ENCODE measurements at regions not wholly inside any gene's neighbourhood (a gene's known extent, or its start where the extent isn't known, plus 50 kb on each side); places are given as distances from the start of the nearest gene placed in this dataset.

DNA sequence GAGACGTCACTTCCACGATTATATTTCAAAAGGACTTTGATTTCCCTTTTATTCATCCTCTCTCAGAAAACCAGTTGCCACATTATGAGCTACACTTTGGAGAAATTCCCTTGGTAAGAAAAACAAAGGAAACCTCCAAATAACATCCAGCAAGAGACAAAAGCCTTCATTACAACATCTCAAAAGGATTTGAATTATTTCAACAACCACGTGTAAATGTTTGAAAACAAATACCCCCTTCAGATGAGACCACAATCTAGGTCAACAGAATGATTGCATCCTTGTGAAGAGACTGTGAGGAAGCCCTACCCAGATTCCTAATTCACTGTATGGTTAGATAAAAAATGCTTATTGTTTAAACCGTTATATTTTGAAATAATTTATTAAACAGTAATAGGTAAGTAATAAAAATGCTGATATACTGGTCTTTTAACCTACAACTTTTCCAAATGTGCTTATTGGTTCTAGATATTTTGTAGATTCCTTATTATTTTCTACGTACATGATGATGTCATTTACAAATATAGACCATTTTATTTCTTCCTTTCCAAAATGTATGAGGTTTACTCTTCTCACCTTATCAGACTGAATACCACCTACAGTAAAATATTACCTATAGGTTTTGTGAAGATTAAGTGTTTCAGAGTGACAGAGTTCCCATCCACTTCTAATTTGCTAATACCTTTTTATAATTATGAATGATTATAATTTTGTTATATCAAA is 922.7 kb upstream of the CHAC2 start:
- DNase-seq (ENCODE audit: low spot score): no peak

DNA sequence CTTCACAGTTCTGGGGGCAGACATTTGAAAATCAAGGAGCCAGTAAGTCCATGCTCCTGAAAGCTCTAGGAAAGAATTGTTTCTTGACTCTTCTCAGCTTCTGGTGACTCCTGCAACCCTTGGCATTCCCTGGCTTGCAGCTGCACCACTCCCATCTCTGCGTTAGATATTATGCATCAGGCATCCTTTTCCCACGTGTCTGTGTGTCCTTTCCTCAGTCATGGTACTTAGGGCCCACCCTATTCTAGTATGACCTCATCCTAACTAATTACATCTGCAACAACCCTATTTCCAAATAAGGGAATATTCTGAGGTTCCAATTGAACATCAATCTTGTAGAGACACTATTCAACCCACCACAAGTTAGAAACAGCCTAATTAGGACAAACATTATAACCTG is 931.7 kb upstream of the CHAC2 start:
- no peak for DNase-seq (ENCODE audit: low spot score)

DNA sequence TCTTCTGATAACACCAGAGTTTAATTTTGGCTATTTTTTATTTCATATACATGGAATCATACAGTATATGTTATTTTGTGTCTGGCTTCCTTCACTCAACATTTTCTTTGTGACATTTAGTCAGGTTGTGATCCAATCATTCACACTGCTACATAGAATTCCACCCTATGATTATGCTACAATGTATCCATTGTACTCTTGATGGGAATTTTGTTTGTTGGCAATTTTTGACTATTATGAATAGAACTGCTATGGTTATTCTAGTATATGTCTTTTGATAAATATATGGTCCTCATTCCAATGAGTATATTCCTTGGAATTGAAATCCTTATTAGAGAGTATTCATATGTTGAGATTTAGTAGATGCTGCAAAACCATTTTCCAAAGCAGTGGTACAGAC is 936.4 kb upstream of the CHAC2 start:
- DNase-seq (ENCODE audit: low spot score): no peak

DNA sequence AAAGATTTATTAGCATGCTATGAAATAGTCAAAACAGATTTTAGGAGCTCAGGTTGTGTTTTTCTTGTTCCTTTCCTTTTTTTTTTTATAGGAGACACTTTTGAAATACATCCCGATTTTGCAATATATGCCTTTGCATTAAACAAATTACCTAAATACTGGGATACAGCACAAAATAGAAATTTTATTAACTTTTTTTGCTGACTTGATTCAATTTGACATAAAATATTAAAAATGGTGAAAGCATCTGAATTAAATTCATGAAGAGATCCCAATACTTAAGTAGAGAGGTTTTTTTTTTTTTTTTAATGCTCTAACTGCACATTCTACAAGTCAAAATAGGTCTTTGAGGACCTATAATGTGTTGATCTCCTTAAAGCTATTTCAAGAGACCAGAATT is 939.5 kb upstream of the CHAC2 start:
- DNase-seq (ENCODE audit: low spot score): no peak

DNA sequence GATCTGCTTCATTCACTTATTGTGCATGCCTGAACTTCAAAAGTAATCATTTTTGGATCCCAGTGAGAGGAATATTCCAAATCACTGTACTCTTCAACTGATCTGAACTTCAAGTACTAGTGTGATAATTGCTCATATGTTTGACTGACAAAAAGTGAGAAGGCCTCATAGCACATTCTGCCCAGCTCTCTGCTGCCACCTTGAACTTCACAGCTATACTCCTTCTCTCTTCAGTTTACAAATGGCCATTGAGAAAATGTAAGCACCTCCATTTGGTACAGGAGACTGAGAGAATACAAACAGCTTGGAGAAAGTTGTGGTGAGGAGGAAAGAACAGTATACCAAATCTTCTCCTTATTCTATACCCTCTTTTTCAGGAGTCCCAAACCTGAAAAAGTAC is 946.0 kb upstream of the CHAC2 start:
- no peak for DNase-seq (ENCODE audit: low spot score)

DNA sequence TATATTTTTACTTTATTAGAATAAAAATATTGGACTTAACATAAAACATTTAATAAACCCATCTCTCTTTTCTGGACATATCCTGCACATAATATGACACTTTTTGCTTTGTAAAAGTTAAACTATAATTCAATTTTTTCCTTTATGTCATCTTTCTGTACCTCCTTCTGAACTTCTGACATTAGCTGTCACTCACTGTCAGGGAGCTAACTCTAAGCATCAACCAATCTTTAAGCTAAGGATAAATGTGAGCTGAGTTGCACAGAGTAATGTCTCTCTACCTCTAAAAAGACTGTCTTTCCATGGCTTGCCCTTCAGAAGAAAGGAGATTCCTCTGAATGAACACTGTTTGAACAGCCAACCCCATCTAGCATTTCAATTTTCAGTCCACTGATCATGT is 948.6 kb upstream of the CHAC2 start:
- DNase-seq (ENCODE audit: low spot score): no peak

DNA sequence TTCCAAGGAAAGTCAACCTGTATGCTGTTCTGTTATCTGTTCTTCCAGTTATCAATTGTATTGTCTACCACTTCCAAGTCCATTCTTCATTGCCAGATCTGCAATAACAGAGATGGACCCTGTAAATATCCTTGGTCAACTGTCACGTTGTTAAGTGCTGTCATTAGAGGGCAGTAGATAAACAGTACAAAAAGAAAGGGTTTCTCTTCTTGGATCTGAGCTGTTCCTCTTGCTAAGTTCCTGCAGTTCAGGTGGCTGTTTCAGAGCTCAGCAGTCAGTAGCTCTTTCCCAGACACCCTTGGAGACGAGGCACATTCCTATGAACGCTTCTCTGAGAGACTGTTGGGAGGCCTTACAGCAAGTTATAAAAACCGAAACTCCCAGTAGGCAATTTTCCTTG is 957.1 kb upstream of the CHAC2 start:
- DNase-seq (ENCODE audit: low spot score): no peak

DNA sequence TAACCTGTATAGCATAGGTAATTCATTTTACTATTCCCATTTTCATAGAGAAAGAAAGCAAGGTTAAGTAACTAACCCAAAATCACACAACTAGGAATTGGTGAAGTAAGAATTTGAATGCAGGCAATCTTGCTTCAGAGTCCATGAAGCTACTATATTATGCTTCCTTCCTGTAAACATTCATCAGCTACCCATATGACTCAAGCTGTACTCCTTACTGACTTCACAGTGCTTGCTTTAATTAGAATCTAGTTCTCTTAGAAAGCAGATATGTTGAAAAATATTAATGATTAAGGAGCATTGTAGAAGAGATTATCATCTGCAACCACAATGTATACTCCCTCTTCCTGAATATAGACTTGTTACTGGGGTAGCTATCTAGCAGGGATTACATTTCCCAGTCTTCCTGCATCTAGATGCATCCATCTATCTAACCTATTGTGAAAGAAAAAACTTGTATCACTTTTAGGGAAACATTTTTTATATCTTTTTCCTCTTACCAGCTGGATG is 961.6 kb upstream of the CHAC2 start:
- no peak for DNase-seq (ENCODE audit: low spot score)

DNA sequence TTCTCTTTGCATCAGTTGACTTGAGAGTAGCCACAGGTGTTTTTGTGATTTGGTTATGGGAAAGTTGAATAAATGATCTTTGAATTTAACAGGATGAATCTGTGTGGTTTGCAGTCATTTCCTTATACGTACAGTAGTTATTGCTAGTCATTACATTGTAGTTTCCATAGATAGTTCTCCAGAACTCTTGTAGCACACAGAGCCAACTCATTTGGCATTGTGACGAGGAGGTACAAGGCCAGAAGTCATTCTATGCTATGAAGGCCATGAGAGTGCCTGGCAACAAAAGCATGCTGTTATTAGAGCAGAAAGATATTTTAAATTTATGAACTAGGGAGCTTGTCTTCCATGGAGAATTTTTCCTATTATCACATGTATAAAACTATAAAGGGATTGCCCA is 973.0 kb upstream of the CHAC2 start:
- DNase-seq (ENCODE audit: low spot score): no peak

DNA sequence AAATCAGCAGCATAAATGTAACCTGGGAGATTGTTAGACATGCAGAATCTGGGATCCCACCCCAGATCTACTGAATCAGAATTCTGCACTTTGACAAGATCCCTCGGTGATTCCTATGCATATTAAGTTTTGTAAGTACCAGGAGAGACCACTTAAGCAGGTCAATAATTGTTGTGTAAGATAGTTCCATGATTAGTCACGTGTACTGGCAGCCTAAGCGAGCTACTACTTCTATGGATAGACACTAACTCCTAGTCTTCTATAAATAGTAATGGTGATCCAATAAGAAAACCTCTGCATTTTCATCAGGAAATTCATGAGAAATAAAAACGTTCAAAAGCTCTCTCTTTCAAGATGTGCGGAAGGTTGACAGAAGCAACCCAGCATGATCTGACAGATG is 988.2 kb upstream of the CHAC2 start:
- DNase-seq (ENCODE audit: low spot score): no peak

DNA sequence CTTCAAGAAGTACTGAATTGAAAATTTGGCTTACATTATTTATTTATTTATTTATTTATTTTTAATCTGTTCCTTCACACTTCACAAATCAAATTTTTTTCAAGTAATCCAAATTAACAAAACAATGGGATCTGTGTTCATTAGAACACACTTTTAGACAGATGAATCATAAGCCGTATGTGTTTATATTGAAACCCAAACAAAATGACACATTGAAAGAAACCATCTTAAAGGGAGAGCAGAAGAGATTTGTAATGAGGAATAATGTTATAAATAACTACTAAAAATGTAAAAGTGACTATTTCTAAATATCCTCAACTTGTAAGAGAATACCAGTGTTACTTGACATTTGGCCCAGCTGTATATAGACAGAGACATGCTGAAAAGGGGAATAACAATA is 991.0 kb upstream of the CHAC2 start:
- no peak for DNase-seq (ENCODE audit: low spot score)

DNA sequence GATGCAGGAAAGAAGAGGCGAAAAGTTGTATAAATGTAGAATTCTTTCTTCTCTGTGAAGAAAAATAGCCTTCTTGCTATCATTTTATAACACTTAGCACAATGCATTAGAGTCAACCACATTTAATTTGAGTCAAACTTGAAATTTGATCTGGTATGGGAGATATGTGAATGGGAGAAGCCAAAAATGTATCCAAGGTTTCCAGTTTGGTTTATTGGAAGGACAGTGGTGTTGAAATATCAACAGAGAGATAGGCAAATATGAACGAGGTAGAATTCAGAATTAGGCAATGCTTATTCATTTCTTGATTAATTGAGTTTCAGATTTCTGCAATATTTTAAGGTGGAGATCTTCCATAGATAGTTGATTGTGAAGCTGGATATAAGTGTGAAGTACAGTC is 991.9 kb upstream of the CHAC2 start:
- DNase-seq (ENCODE audit: low spot score): no peak

DNA sequence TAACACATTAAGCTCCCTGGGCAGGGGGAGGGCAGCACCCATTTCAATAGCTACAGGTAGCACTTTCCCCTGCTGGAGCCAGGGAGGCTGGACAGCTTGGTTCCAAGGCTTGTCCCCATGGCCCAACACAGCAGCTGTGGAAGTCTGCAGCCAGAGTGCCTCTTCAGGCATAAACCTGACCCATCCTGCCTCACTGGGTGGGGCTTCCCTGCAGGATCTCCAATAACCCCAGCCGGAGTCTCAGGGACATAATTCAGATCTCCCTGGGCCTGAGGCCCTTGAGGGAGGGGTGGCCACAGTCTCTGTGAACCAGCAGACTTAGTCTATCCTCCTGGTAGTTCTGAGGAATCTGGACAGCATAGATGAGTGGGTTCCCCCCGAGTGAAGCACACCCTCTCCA is 1001.9 kb upstream of the CHAC2 start:
- DNase-seq (ENCODE audit: low spot score): no peak

DNA sequence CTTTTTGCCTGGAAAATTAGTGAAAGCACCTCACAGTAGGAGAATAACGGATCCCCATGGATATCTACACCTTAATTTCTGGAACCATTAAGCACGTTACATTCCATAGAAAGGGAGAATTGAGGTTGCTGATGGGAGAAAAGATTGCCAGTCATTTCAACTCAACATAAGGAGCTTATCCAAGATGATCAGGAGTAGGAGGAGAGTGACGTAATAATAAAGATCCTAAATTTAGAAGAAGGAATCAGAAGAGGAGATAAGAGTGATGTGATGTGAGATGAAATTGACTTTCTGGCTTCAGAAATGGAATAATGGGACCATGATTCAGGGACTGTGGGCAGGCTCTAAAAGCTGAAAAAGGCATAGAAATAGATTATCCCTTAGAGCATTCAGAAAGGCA is 1017.8 kb upstream of the CHAC2 start:
- DNase-seq (ENCODE audit: low spot score): no peak

DNA sequence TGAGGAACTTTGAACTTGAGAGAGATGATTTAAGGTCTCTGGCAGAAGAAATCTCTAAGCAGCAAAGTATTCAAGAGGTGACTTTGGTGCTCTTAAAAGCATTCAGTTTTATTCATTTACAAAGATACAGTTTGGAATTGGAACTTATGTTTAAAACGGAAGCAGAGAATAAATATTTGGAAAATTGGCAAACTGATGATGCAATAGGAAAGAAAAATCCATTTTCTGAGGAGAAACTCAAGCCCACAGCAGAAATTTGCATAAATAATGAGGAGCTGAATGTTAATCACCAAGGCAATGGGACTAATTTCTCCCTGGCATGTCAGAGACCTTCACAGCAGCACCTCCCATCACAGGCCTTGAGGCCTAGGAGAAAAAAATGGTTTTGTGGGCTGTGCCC is 1022.5 kb upstream of the CHAC2 start:
- DNase-seq (ENCODE audit: low spot score): no peak

DNA sequence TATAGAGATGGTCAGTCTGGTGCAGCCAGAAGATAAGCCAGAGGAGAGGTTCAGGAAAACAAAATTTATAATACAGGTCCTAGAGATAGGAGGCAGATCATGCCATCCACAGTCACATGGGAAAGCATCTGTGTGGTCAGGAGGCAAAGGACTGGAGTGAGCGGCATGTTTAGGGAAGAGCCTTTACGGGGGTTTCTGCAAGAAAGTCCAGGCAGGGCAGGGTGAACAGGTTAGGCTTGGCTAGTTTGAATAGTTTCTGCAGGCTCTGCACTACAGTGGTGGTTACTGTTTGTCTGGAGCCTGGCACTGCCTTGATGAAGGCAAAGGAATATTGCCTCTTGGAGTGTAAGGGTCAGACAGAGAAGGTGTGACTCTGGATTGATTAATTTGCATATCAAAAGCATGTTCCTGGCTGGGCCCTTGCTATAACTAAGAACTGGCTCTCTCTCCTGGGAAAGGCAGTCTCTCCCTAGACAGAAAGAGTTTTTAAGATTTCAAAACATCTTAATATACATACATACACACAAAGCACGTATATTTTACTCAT is 1034.7 kb upstream of the CHAC2 start:
- no peak for DNase-seq (ENCODE audit: low spot score)

DNA sequence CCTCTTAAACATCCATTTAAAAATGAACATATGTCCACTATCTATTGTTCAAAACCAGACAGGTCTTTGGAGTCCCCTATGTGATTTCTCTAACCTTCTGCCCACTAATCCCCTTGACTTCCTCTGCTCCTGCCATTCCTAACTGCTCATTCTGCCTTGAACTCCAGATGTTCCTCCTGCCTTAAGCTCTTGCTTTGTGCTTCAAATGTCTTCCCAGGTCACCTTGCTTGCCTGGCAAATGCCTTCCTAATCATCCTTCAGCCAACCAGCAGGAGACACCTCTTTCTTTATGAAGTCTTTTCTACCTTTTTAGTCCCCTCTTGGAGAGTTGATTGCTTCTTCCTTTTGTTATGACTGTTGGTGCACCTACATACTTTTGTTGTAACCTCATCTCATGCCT is 1043.0 kb upstream of the CHAC2 start:
- DNase-seq (ENCODE audit: low spot score): no peak

DNA sequence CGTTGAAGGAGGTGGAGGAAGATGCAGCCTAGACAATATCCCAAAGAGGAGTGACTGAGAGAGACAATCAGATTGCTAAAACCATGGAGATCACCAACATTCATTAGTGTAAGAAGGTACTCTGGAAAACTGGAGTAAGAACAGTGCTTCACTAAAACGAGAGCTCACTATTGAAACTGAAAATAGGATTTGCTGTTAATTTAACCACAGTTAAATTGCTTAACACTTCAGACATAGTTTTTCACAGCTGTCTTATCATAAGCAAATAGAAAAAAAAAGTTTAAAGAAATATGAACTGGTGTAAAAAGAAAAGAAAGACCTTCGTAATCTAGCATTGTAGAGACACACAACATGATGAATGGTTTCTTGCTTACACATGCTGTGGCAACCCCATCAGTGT is 1049.8 kb upstream of the CHAC2 start:
- DNase-seq (ENCODE audit: low spot score): no peak

DNA sequence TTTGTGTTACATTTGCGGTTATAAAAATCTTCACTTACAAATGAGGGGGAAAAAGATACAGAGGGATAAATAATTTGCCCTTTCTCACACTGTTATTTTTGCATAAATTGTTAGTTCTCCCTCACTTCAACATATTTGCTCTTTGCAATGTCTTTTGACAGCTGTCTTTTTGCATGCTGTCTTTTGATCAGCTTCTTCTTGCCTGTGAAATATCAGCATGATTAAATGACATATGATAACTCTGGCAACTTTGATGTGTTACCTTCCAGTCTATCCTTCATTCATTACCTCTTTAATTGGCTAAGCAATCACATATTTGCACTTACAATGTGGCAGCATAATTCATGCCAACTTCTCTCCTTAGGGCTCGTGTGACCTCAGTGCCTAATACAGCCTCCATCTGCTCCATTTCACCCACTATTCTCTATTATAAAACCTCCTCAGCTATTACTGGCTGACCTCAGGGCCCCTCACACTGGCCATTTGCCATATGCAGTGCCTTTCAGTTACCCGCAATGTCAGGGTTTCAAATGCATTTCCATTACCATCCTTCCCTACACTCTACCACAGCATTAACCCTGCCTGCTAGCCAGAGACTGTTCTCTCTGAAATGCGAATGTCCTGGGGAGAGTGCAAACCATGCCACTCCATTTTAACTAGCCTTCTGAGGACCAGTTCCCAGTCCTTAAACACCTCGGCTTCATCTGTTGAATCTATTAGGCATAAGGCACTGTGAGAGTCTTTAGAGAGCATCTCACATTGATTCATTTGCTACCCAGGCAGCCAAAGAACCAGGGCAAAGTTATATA is 1056.6 kb upstream of the CHAC2 start:
- no peak for DNase-seq (ENCODE audit: low spot score)

DNA sequence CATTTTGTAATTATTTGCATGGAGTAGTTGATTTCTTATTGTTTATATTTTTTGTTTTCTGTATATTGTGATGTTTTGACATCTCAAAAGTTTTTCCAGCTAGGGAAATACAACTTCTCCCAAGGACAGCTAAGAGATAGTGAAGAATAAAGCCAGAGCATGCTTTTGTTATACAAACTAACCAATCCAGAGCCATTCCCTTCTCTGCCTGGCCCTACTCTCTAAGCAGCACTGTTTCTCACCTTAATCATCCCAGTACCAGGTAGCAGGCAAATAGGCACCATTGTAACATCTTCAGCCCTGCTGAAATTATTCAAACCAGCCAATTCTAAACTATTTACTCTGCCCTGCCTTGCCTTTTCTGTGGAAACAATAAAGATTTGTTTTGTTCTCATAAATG is 1063.4 kb upstream of the CHAC2 start:
- no peak for DNase-seq (ENCODE audit: low spot score)

DNA sequence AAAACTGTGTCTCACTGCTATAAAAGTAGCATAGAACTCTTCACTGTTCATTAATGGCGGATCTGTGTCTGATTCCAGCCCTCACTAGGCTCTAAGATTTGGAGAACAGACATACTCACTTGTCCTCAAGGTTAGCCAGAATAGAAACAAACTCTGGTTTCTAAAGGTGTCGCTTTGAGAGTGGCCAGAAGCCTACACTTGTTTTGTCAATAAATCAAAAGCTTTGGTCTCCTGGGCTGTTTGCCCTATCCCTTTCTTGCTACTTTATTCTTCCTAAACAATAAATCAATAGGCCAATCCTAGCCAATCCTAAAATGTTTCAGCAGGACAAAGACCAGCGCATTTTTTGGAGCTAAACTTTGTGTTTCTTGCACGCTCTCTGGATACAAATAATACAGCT is 1064.6 kb upstream of the CHAC2 start:
- no peak for DNase-seq (ENCODE audit: low spot score)

DNA sequence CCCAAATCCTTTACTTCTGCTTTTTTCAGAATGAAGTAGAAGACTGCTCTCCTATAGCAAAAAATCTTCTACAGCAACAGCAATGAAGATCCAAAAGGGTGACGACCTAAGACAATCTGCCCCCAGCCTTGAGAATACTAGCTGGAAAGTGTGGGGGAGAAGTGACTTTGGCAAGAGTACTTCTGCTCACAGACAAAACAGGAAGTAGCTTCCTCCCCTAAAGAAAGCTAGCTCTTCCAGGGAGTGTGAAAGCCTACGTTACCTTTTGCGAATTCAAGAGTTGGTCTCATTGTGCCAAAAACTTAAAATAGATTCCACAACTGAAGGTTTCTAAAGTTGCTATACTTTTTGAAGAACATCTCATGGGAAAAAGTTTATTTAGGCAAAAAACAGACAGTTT is 1069.2 kb upstream of the CHAC2 start:
- DNase-seq (ENCODE audit: low spot score): no peak

DNA sequence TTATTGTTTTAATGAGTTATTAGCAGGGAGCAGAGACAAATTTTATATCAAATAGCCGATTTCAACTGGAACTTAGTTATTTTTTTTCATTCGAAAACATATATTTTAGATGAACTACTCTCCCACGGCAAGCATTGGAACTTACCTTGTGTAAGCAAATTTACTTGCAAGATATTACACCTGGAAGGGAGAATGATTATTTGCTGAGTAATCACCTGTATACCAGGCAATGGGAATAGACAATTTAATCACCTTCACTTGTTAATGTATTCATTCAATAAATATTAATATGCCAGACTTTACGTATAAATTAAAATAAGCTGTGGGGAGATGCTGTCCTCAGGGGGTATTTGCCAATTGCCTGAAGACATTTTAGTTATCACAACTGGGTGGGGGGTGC is 1069.9 kb upstream of the CHAC2 start:
- DNase-seq (ENCODE audit: low spot score): no peak
